NCI-H146 (cell line): ENCODE measurements at regions not wholly inside any gene's neighbourhood (a gene's known extent, or its start where the extent isn't known, plus 50 kb on each side); places are given as distances from the start of the nearest gene placed in this dataset.
A peak's percentile ranks its signal among the peaks of the same experiment; 100 is the strongest.
"Not testable (repeated sequence)": the region's sequence is repeated elsewhere in the genome, so short reads cannot be mapped to it uniquely, and the experiment has no call there.

Experiments used
- DNase-seq: peaks from one replicate; lab custom pipeline; 2025; lab: John Stamatoyannopoulos, UW

GRCh38 chr9:28471261-28471660 lies 898.0 kb upstream of the C9orf72 start:
- no peak for DNase-seq

DNA sequence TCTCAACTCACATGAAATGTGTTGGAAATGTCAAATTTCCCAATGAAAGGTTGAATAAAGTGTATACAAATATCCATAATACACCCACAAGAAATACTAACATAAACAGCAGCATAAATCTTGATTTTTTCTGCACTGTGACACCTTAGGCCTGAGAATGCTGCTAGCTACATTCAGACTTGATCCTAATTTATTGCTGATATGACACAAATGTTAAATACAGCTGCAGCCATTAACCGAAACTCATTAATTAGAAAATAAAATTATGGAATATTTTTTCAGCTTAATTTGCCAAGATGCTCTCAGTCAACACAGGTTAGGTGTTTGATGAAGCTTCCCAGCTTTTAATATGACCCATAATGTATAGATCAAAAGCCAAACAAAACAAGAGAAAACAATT lies 914.3 kb upstream of the C9orf72 start:
- DNase-seq: no peak

GRCh38 chr9:28491121-28491520 lies 917.8 kb upstream of the C9orf72 start:
- DNase-seq: no peak

DNA sequence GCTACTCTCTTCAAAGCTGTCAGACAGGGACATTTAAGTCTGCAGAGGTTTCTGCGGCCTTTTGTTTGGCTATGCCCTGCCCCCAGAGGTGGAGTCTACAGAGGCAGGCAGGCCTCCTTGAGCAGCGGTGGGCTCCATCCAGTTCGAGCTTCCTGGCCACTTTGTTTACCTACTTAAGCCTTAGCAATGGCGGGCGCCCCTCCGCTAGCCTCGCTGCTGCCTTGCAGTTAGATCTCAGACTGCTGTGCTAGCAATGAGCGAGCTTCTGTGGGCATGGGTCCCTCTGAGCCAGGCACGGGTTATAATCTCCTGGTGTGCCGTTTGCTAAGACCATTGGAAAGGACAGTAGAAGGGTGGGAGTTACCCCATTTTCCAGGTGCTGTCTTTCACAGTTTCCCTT lies 924.9 kb upstream of the C9orf72 start:
- not testable (repeated sequence) for DNase-seq

DNA sequence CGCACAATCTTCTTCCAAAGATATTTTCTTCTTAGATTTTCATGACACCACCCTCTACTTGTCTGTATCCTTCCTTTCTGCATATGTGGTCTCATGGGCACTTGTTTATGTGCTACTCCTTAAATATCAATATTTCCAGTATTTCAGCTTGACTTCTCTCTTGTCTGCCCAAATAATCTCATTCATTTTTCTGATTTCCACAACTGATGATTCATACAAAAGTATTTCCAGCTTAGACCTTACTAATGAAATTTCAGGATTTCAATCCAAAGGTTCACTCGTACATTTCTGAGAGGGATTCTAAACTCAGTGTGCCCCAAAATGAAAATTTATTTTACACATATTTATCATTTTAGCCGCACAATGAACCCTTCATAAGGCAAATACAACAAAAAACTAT lies 928.9 kb upstream of the C9orf72 start:
- no peak for DNase-seq

GRCh38 chr9:28502741-28503140 lies 929.5 kb upstream of the C9orf72 start:
- no peak for DNase-seq

DNA sequence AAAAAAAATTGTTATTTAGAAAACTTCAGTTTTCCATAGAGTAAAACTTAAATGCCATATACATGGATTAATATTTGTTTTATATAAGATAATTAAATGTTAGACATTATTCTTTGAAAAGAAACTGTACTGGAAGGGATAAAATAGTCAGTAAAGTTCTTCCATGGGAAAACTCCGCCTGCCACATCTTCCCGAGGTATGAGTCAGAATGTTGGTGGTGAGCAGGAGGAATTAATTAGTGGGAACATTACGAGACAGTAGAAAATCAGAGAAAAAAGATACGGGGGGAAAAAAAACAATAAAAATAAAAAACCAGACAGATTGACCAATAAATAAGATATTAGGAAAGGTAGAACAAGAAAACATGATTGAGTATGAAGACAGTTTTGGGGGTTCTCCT lies 930.3 kb upstream of the C9orf72 start:
- no peak for DNase-seq

DNA sequence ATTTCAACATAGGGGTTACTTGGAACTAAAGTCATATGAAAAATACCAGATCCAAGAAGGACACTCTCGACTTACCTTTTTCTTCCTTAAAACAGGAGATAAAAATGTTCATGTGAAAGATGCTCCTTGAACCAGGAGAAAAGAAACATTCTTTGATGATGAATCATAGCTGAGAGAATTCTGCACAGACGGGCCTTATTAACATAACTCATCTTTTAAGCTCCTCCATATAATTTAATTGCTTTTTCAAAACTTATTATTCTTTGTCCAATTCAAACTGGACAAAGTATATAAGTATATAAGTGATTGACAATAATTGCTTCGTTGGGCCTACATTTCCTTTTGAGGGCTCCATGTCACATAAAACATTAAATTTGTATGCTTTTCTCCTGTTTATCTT lies 945.2 kb upstream of the C9orf72 start:
- no peak for DNase-seq

DNA sequence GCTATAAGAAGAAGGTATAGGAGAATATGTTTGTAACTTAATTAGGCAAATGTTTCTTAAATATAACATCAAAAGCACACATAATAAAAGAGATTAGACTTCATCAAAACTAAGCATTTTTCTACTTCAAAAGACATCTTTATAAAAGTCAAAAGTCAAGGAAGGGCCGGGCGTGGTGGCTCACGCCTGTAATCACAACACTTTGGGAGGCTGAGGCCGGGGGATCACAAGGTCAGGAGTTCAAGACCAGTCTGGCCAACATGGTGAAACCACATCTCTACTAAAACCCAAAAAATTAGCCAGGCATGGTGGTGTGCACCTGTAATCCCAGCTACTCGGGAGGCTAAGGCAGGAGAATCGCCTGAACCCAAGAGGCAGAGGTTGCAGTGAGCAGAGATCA lies 951.0 kb upstream of the C9orf72 start:
- DNase-seq: not testable (repeated sequence)

GRCh38 chr9:28528049-28528448 lies 954.8 kb upstream of the C9orf72 start:
- no peak for DNase-seq

- no peak for DNase-seq
These were observed 964.9 kb upstream of the C9orf72 start for GRCh38 chr9:28538132-28538531.

DNA sequence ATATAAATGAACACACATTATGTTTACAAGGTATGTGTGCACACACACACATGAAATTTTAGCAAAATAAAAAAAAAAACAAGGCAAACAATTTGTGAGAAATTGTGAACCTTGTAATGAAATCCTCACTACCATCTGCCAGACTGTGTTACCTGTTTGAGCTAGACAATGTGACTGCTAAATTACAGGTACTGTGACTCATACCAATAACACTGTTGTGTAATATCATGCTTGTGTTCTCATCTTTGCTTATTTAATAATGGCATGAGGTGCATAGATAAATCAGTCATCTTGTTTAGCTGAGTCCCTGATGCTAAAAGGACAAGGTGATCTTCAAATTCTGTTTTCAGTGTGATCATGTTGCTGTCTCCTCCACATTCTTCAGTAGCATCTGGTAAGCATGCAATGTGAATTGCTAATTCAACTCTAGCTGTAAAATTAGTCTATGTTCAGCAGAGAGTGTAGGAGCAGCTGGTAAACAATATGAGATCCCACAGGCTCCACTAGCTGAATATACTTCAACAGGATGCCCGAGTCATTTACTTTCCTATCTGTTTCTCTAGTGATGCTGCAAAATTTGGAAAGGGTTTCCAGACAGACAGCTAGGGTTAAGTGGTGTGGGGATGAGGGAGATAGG lies 966.3 kb upstream of the C9orf72 start:
- peak; percentile 68 for DNase-seq

GRCh38 chr9:28542928-28543327 lies 969.6 kb upstream of the C9orf72 start:
- no peak for DNase-seq

DNA sequence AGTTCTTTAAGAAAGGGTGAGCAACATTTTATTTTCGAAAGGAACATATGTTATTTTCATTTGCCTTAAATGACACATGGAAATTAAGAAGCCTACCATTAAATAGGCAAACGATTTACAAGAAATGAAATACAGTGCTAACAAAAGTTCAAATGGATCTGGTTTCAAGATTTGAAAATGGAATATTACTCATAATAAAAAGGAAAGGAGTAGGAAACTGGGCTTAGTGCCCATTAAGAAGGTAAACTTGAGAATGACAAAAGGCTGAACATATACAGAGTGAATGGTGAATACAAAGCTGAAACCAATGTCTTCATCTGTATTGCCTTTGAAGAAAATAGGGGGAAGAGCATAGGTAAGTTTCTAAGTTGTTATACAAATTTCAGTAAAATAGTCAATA lies 974.2 kb upstream of the C9orf72 start:
- DNase-seq: no peak

GRCh38 chr9:28563291-28563934 lies 990.1 kb upstream of the C9orf72 start:
- no peak for DNase-seq

DNA sequence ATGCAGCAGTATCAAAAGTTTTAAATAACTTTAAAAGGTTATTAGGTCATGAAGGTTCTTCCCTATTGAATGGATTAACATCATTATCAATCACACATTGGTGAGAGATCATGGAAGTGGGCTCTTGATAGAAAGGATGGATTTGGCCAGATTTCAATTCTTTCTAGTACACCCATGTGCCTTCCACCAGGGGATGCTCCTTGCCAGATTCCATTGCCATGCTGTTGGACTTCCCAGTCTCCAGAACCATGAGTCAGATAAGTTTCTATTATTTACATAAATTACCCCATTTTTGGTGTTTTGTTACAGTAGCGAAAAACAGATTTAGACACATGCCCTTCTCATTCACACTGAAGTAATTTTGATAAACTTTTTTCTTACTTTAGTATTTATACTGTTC lies 1010.6 kb upstream of the C9orf72 start:
- no peak for DNase-seq

DNA sequence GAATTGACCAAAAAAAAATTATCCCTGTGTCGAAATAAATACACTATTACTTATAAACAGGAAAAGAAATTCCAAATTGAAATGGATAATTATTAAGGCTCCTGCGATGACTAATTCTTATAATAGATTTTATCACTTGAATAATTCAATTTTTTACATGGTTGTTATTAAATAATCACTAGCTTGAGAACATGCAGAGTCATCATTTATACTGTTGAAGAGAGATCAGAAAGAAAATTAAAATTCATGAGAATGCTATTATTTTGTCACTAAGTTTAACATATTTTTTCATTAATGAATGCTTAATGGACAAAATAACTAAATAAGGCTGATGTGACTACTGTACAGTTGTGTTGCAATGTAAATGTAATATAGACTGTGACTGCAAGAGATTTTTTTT lies 1011.3 kb upstream of the C9orf72 start:
- DNase-seq: no peak

DNA sequence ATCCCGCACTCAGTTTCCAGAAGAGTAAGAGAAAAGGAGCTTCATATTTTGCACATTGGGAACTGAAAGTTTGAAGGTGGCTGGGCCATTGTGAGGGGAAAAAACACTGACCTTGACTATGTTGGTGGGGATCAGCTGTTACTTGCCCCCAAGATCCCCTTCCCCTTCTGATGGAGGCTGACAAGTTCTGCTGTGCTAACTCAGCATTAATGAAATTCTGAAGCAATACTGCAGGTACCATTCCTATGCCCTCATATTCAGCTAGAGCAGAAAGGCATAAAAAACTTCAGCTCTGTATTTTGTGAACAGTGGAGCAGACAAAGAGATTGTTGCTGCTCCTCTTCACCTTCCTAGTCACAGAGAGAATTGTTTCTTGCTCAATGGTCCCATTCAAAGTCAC lies 1013.8 kb upstream of the C9orf72 start:
- DNase-seq: no peak

DNA sequence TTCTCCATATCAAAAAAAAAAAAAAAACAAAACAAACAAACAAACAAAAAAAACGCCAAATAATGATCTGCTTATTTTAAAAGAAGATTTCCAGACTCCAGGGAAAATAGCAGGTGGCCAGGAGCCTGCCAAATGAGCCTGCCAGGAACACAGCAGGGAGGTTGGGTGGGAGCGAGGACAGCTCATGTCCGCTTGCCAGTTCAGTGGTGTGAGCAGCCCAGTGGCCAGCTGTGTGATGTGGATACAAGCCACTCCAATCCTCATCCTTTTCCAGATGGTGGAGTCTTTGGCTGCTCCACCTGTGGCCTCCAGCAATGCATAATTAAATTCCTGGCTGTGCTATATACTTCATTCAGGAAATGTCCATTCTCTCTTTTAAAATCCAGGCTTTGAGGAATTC lies 1025.1 kb upstream of the C9orf72 start:
- peak; percentile 94 for DNase-seq

DNA sequence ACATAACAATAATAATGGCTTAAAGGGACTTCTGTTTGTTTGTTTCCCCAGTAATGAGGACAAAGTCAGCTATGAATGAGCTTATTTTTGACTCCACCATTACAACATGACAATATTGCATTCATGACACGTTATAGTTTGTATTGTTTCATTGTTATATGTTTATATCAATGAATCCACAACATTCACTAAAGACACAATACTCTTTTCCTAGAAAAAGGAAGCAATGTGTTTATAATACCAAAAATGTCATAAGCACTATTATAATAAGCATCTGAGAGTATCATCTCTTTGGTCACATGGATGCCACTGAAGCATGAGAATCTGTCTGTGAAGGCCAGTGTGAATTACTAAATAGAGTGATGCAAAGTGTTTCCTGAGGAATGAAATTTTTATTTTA lies 1026.9 kb upstream of the C9orf72 start:
- DNase-seq: no peak

- no peak for DNase-seq
These were observed 1034.6 kb upstream of the C9orf72 start for GRCh38 chr9:28607843-28608242.

DNA sequence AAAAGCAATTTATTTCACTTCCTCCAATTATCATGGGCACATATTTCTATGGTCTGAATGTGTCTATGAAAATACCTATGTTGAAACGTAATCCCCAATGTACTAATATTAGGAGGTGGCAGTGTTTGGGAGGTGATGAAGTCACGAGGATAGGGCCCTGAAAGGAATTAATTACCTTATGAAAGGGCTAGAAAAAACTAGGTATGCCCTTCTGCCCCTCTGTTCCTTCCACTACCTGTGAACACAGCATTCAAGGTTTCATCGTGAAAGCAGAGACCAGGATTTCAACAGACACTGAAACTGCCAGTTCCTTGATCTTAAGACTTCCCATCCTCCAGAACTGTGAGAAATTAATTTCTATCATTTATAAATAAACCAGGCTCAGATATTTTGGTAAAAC lies 1037.1 kb upstream of the C9orf72 start:
- DNase-seq: no peak

GRCh38 chr9:28616310-28616709 lies 1043.0 kb upstream of the C9orf72 start:
- DNase-seq: peak; percentile 28

DNA sequence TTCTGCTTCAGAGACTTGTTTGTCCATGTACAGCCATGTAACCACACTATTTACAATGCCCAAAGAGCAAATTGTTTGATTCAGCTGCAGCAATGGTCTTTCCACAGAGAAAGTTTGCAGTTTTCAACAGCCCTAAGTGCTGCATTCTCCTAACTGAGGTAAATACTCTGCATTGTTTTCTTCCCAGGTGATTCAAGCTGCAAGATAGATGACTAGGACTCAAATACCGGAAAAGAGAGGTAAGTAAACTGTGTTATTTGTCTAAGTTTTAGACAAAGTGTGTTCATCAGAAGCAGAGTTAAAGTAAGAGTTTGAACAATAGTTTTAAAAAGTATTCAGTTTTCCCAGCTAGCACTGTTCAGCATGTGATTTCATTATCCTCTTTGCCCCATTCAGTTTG lies 1046.7 kb upstream of the C9orf72 start:
- no peak for DNase-seq
